ENCODE measurements at regions not wholly inside any gene's neighbourhood (a gene's known extent, or its start where the extent isn't known, plus 50 kb on each side); places are given as distances from the start of the nearest gene placed in this dataset.

- H3K27me3 ChIP-seq, result peaks cover 0 to 2% of the 10 kb centered on the region in 2 donors
- H3K4me1 ChIP-seq, result no peaks in the 10 kb centered on the region
- no peak for DNase-seq
- TF ChIP-seq, protein P1, sequence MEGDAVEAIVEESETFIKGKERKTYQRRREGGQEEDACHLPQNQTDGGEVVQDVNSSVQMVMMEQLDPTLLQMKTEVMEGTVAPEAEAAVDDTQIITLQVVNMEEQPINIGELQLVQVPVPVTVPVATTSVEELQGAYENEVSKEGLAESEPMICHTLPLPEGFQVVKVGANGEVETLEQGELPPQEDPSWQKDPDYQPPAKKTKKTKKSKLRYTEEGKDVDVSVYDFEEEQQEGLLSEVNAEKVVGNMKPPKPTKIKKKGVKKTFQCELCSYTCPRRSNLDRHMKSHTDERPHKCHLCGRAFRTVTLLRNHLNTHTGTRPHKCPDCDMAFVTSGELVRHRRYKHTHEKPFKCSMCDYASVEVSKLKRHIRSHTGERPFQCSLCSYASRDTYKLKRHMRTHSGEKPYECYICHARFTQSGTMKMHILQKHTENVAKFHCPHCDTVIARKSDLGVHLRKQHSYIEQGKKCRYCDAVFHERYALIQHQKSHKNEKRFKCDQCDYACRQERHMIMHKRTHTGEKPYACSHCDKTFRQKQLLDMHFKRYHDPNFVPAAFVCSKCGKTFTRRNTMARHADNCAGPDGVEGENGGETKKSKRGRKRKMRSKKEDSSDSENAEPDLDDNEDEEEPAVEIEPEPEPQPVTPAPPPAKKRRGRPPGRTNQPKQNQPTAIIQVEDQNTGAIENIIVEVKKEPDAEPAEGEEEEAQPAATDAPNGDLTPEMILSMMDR (IDR thresholded peaks at IDR 0.05), result no peak
- intact Hi-C loops (cut with DNase I; ENCODE audit: low total_unique reads), result no loop called here
- H3K36me3 ChIP-seq, result no peaks in the 10 kb centered on the region
- H3K27ac ChIP-seq, result no peak overlapping the region
- H3K9me3 ChIP-seq, result no peaks in the 10 kb centered on the region
- no peak overlapping the region for H3K4me3 ChIP-seq
These were observed 89.6 kb downstream of the INSIG2 start for GRCh38 chr2:118177884-118178283.

- Histone ChIP-seq H3K4me1 (no peaks in the 10 kb centered on the region), H3K4me3 (no peak overlapping the region), H3K9me3 (no peaks in the 10 kb centered on the region), H3K27ac (no peak overlapping the region), H3K36me3 (no peaks in the 10 kb centered on the region), H3K27me3 (peaks cover 0 to 2% of the 10 kb centered on the region in 2 donors)
- TF ChIP-seq, protein P1 (IDR thresholded peaks at IDR 0.05), result no peak
- intact Hi-C loops (cut with DNase I; ENCODE audit: low total_unique reads), result no loop called here
- DNase-seq, result no peak
These were observed 89.0 kb downstream of the INSIG2 start for GRCh38 chr2:118177318-118177717.

DNA sequence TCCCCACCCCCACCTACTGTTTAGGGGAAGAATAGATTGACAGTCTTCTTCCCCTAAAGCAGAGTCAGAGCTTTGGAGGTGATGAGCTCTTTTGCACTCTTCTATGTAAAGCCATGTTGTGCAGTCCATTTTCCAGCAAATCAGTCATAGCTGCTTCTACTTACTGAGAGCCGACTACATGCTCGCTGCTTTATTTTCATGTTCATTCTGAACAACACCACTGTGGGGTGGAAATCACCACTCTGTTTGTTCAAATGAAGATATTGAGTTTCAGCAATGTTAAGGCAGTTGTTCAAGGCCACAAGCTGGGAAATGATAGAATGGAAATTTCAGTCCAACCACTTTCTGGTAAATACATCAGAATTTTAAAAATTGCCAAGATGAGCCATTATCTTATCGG, 88.3 kb downstream of the INSIG2 start:
- Histone ChIP-seq H3K36me3 (no peaks in the 10 kb centered on the region), H3K27ac (no peak overlapping the region), H3K27me3 (peaks cover 0 to 2% of the 10 kb centered on the region in 2 donors), H3K9me3 (no peaks in the 10 kb centered on the region), H3K4me1 (no peaks in the 10 kb centered on the region), H3K4me3 (no peak overlapping the region)
- TF ChIP-seq, protein P1 (IDR thresholded peaks at IDR 0.05), result no peak
- no peak for DNase-seq
- intact Hi-C loops (cut with DNase I; ENCODE audit: low total_unique reads), result no loop called here

- TF ChIP-seq, protein P1 (IDR thresholded peaks at IDR 0.05), result no peak
- Histone ChIP-seq H3K27me3 (no peaks in the 10 kb centered on the region), H3K9me3 (no peaks in the 10 kb centered on the region), H3K4me1 (no peaks in the 10 kb centered on the region), H3K4me3 (no peak overlapping the region), H3K36me3 (no peaks in the 10 kb centered on the region), H3K27ac (no peak overlapping the region)
- no peak for DNase-seq
- intact Hi-C loops (cut with DNase I; ENCODE audit: low total_unique reads), result no loop called here
These were observed 83.3 kb downstream of the INSIG2 start for GRCh38 chr2:118171546-118171945.

DNA sequence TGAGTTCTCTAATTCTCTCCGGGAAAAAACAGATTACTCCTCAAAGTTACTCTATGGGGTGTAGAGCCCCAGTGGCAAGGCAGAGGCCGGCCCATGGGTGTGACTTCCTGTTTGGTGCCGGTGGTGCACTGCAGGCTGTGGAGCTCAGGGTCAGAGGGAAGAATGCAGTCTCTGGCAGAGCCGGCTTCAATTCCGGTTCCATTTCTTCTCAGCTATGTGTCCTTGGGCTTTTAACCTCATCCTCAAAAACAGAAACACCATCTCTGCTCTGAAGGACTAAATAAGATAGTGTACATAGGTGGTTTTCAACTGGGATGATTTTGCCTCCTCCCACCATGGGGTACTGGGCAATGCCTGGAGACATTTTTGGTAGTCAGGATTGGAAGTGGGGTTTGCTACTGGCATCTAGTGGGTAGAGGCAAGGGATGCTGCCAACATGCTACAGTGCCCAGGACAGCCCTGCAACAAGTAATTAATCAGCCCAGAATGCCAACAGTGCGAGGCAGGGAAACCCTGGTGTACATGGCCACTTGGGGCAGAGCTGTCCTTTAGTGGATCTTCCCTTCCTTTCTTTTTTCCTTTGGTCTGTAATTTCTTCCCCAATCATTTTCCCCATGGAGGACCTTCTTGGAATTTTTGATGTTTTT, 81.2 kb downstream of the INSIG2 start:
- DNase-seq, result peak in 1 of 2 donors; percentile 60
- H3K27ac ChIP-seq, result no peak overlapping the region
- intact Hi-C loops (cut with DNase I; ENCODE audit: low total_unique reads), result no loop called here

More for the DNA sequence above, 81.2 kb downstream of the INSIG2 start:
- Histone ChIP-seq H3K4me3 (no peak overlapping the region), H3K36me3 (no peaks in the 10 kb centered on the region), H3K27me3 (no peaks in the 10 kb centered on the region), H3K4me1 (no peaks in the 10 kb centered on the region), H3K9me3 (no peaks in the 10 kb centered on the region)
- TF ChIP-seq, protein P1 (IDR thresholded peaks at IDR 0.05), result no peak

Data from tibial artery (tissue), 4 donors.